ENCODE measurements at regions not wholly inside any gene's neighbourhood (a gene's known extent, or its start where the extent isn't known, plus 50 kb on each side); places are given as distances from the start of the nearest gene placed in this dataset.

- no peak for TF ChIP-seq ZBTB33 (IDR thresholded peaks at IDR 0.05)
- TF ChIP-seq TAF1 (conservative IDR thresholded peaks at IDR 0.05) = no peak
- no peak for TF ChIP-seq GABPA (IDR thresholded peaks at IDR 0.05 in 1 of 2, conservative IDR thresholded peaks at IDR 0.05 in 1 of 2)
Observed at GRCh38 chr7:106979551-106980357, 64.8 kb upstream of the PRKAR2B start (continued).

GRCh38 chr7:106980358-106980685 lies 64.2 kb upstream of the PRKAR2B start:
- H3K4me1 ChIP-seq (ENCODE audit: control insufficient read depth in 4 of 4, insufficient read depth in 4 of 4, low read length in 3 of 4) = no peaks in the 10 kb centered on the region
- no peak for DNase-seq (ENCODE audit: low spot score)
- H3K27ac ChIP-seq (ENCODE audit: low read depth in 1 of 2, low read length in 2 of 2) = no peak overlapping the region
- no peaks in the 10 kb centered on the region for H3K9me3 ChIP-seq (ENCODE audit: control insufficient read depth in 4 of 4, low read length in 3 of 4)
- TF ChIP-seq EGR1 (IDR thresholded peaks at IDR 0.05; ENCODE audit: low read depth in 2 of 2) (no peak), ZBTB33 (IDR thresholded peaks at IDR 0.05) (no peak), RXRA (IDR thresholded peaks at IDR 0.05) (no peak), HNF4A (conservative IDR thresholded peaks at IDR 0.05) (no peak), JUND (IDR thresholded peaks at IDR 0.05) (no peak), HNF4G (IDR thresholded peaks at IDR 0.05) (no peak), FOXA1 (IDR thresholded peaks at IDR 0.05) (no peak), ATF3 (IDR thresholded peaks at IDR 0.05) (no peak), GABPA (IDR thresholded peaks at IDR 0.05 in 1 of 2, conservative IDR thresholded peaks at IDR 0.05 in 1 of 2) (no peak), SP1 (IDR thresholded peaks at IDR 0.05) (no peak), REST (IDR thresholded peaks at IDR 0.05) (no peak), MAX (IDR thresholded peaks at IDR 0.05) (no peak), YY1 (IDR thresholded peaks at IDR 0.05) (no peak), FOXA2 (IDR thresholded peaks at IDR 0.05) (no peak), TAF1 (conservative IDR thresholded peaks at IDR 0.05) (no peak), RAD21 (IDR thresholded peaks at IDR 0.05) (no peak)
- WGBS = 80% methylated on average over 3 of the region's 3 CpGs
- no peak overlapping the region for H3K4me3 ChIP-seq (ENCODE audit: low read depth in 1 of 3, low read length in 3 of 3)
- H3K27me3 ChIP-seq (ENCODE audit: control insufficient read depth in 4 of 4, insufficient read depth in 4 of 4, low read length in 3 of 4) = no peaks in the 10 kb centered on the region
- no peak overlapping the region for H3K9ac ChIP-seq (ENCODE audit: low read depth in 1 of 2, low read length in 2 of 2)
- no peaks in the 10 kb centered on the region for H3K36me3 ChIP-seq (ENCODE audit: control insufficient read depth in 4 of 4, insufficient read depth in 3 of 4, low read depth in 1 of 4, low read length in 3 of 4)

All from liver (tissue), 7 donors.